ENCODE measurements at regions not wholly inside any gene's neighbourhood (a gene's known extent, or its start where the extent isn't known, plus 50 kb on each side); places are given as distances from the start of the nearest gene placed in this dataset.
"Not testable (repeated sequence)": the region's sequence is repeated elsewhere in the genome, so short reads cannot be mapped to it uniquely, and the experiment has no call there.

DNA sequence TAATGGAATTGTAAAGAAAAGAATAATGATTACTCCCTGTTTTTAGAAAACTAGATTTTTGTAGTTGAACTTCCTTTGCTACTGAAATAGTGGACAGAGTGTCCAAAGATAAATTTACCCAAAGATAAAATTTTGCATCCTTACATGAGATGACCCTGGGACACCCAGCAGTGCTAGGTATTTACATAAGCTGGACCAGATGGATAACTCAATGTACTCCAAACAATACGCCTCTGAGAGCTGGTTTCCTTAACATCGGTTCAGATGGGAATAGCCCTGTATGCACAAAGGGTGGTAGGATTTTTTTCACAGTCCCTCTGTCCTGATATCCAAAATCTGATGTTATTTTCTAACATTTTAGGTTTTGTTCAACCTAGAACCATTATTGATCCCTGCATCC, 432.1 kb upstream of the ID2 start:
- no peak for DNase-seq

DNA sequence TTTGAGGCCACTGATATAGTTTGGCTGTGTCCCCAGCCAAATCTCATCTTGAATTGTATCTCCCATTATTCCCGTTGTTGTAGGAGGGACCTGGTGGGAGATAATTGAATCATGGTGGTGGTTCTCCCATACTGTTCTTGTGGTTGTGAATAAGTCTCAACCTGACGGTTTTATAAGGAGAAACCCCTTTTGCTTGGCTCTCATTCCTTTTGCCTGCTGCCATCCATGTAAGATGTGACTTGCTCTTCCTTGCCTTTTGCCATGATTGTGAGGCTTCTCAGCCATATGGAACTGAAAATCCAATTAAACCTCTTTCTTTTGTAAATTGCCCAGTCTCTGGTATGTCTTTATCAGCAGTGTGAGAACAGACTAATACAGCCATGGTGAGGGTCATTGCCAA, 431.6 kb upstream of the ID2 start:
- DNase-seq: not testable (repeated sequence)

DNA sequence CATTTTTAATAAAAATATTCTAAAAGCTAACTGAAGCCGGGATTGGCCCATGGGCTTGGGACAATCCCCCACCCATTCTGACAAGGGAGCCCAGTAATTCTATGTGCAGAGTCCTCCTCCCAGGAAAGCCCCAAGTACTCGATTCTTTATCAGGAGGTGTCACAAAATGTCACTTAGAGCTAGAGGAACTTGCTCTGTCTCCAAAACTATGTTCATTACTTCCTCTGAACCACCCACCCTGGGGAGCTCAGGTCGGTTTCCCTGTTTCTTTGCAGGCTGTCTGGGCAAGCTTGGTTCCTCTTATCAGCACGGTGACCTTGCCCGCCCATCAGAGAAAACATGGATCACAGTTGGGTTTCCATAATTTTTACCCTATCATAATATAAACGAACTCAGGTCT, 430.6 kb upstream of the ID2 start:
- DNase-seq: no peak

DNA sequence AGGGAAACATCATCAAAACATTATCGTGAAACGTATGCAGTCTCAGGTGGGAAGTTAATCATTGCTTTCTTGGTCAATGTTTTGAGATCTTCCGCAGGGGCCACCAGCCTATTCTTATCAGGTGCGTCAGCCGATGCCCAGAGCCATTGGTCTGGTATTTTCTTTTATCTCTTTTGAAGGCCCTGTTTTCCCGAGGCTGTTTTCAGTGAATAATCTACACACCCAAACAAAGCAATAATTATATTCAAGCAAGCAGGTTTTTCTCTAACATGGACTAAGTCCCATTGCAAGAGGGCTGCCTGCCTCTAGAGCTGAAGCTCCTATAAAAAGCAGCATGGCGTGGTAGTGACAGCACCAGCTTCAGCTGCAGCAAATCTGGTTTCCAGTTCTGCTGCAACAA, 430.0 kb upstream of the ID2 start:
- no peak for DNase-seq

DNA sequence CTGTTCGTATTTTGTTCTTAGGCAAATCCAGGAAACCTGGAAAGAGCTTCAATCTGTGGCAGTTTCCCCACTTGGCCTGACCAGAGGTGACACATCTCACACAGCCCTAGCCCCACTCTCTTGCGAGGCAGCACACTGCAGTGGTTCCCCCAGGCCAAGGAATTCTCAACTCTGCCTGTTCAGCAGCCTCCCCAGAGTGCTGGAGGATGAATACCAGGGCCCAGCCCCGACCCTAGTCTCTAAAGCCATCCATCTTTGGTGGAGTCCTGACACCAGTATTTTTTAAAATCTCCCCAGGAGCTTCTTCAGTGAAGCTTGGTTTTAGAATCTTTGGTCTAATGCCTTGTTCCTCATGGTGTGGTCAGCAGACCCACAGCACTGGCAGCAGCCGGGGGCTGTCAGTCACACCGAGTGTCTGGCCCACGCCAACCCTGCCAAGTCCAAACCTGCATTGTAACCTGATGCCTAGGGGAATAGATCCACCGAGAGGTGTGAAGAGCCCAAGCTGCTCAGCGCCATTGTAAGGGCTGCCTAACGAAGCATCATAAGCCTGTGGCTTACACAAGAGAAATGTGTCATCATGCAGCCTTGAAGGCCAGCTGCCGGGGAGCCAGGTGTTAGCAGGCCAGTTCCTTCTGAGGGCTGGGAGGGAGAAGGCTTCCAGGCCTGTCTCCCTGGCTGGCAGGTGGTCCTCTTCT, 428.7 kb upstream of the ID2 start:
- no peak for DNase-seq

DNA sequence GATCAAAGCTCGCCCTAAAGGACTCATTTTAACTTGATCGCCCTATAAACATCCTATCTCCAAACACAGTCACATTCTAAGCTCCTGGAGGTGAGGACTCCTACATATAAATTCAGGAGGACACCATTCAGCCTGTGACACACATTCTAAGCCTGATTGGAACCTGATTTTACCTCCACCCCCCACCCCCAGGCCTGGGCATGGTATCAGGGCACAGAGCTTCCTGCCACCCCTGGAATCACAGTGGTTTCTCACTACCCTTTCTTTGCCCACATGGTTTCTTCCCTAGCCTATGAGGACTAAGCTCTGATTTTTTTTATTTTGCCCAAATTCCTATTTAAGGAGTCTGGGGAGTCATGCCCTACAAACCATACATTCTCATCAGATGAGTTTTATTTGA, 428.1 kb upstream of the ID2 start:
- no peak for DNase-seq

DNA sequence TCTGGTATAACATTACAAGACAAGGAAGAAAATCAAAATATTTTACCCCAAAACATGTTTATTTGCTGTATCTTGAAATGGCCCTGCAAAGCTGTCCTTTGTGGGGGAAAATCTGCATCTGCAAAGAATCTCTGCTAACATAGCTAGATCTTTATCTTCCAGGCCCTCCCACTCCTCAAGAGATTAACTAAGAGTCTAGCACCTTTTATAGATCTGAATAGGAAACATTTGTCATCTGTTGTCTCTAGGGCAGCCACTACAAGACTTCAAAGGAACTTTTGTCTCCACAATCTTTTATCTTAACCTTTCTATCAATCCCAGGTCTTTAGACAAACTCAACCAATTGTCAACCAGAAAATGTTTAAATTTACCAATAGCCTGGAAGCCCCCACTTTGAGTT, 427.6 kb upstream of the ID2 start:
- not testable (repeated sequence) for DNase-seq

DNA sequence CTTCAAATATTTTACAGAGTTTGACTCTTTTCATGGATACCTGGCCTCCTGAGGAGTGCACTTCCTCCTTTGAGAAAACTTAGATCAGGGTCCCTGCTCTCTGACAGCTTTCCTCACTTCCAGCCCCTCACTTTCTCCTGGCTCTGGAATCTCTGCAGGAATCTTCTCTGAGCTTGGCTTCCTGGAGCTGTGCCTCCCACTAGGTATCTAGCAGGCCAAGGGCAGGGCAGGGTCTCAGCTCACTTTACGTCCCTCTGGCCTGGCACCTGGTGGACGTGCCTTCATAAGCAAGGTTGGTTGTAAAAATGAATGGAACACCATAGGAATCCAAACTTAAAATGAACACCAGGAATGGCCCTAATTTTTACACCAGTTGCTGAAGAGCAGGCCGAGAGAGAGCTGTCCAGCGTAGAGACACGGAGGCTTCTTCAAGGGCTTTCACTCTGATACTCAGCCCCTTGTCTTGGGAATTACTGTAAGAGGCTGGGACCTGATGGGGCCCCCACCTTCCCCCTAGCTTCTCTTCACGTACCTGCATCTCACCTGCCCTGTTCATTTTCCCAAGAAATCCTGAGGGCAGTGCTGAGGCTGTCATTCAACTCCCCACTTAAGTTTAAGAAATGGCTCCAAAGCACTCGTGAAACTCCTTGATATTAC, 426.9 kb upstream of the ID2 start:
- DNase-seq: no peak

DNA sequence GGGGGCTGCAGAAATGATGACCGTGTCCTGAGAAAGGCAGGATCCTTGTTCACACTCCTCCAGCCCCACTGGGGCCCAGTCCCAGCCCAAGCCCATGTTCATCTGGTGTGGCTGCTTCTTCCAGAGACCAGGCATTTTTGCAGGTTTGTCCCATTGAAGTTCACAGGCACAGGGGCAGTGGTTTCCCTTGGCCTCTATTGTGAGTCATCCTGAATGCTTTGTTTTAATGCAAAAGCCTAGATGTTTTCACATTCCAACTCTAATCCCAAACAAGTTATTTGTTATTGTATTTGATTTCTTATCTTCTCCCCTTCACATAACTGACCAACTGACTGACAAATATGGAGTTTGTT, 426.4 kb upstream of the ID2 start:
- no peak for DNase-seq

DNA sequence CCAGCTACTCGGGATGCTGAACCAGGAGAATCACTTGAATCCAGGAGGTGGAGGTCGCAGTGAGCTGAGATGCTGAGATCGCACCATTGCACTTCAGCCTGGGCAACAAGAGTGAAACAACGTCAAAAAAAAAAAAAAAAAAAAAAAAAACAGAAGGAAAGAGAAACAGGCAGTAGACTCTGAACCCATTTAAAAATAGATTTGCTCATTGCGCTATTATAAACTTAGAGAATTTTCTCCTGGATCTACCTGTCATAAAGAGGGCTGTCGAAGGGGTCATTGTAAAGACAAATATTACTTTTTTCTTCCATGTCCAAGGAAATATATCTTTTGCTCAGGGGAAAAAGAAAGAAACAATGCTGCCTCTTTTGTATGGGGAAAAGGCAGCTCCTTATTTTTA, 425.0 kb upstream of the ID2 start:
- no peak for DNase-seq

DNA sequence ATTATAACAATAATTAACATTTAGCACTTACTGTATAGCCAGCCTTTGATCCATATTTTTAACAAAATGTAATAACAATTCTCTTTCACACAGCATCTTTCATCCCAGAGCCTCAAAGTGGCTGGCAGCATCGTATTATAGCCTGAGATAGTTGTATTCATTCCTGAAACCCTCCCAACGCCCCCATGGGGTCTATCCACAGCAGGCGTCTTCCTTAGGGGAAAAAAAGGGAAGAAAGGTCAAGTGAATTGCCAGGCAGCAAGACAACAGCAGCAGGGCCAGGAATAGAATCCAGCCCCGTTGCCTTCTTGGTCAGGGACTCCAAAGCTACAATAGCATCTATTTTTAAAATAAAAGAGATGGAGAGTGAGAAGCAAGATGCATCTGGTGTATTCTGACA, 424.4 kb upstream of the ID2 start:
- DNase-seq: no peak

DNA sequence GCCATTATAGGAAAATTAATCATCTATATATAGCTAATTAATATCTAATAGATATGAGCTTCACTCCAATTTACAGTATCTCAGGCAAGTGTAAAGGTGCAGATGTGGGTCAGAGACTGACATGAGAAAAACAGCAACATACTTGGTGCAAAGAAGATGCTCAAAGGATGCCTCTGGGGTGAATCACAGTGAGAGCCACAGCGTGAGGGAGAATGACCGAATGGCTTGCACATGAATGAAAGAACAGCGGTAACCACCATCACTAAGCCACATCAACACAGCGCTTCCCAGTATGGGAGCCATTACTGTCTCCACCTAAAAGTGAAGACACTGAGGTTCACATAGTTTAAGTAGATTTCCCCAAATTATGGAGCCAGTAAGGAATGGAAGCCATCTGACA, 423.4 kb upstream of the ID2 start:
- no peak for DNase-seq

DNA sequence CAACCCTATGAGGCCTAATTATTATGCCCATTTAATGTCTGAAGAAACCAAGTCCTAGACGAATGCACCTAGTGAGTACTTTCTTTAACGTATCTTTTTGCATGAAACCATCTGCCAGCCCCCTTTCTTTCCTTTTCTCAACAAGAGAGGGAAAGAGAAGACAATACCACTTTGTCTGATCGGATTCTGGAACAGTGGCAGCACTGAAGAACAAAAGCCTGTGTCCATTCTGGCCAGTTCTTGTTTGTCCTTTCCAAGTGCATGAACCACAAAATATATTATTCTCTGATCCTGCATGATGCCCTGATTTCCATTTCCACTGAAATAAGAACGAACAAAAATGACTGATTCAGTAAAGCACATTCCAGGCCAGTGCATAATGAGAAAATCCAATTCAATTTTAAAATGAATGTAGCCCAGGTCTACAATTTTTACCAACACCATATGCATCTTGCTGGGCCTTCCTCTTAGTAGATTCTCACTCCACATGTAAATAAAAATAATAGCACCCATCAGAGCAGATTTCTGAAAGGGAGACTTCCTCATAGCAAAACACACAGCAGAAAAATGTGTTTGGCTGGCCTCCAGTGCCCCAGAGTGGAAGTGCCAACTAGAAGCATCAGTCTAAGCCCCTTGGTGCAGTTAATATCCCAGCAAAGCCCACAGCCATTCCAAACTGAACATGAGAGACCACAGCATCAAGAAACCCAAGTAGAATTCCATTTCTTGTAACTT, 422.6 kb upstream of the ID2 start:
- DNase-seq: peak; percentile 4 to 11

DNA sequence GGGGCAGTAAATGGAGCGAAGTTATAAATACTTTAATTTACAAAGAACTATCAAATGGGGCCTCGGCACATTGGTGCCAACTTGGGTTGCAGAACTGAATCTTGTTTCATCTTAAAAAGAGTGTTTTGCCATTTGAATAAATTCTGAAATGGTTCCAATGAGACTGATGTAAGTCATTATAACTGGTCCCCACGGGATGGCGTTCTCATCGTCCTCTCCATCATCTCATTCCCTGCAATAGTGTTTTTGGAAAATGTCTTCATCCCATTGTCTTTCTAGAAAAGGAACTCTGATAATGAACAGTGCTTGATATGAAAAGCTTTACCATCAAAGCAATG, 422.0 kb upstream of the ID2 start:
- DNase-seq: no peak

DNA sequence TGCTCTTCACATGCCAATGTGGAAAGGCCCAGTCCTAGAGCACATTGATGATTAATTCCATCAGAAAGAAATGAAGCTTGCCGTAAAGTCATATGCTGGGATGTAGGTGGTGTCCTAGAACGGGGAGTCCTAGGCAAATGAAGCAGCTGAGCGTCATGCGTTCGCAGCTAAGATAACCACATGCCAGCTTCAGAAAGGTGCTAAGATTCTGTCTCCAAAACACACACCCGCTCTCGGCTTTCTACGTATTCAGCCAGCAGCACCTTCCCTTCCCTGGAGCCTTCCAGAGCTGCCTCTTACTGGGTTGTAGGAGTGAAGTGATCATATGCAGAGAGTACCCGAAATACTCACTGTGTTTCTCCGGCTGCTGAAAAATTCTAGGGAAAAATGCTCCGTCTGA, 421.6 kb upstream of the ID2 start:
- DNase-seq: no peak

DNA sequence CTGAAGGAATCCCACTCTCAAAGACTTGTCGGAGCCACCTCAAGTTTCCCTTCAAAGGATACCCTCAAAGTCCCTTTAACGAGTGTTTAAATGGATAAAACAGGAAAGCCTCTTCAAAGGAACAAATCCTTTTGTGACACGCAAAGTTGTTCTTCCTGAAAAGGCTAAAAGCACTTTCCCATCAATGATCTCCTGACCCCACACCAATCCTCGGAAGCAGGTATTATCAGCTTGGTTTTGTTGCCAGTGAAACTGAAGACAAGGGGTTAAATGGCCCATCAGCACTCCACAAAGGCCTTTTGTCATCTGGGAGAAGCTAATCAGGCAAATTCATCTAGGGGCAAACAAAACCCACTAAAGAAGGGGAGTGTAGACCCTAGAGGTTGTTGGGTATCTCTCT, 418.0 kb upstream of the ID2 start:
- DNase-seq: no peak

DNA sequence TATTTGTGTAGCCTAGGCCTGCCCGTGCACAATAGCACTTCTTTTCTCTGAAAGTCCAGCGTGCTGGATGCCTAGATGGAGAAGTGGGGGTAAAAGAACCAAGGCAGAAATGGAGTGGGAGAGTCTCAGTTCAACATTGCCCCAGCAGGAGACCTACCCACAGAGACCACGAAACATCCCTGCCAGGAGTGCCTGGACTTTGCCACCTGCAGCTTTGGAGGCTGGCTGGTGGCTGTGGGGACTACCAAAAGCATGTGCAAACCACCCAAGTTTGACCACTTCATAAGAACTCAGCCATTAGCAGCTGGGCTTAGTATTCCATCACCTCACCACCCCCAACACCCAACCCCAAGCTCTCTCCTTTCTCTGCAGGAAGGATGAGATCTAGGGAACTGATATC, 416.9 kb upstream of the ID2 start:
- DNase-seq: no peak

DNA sequence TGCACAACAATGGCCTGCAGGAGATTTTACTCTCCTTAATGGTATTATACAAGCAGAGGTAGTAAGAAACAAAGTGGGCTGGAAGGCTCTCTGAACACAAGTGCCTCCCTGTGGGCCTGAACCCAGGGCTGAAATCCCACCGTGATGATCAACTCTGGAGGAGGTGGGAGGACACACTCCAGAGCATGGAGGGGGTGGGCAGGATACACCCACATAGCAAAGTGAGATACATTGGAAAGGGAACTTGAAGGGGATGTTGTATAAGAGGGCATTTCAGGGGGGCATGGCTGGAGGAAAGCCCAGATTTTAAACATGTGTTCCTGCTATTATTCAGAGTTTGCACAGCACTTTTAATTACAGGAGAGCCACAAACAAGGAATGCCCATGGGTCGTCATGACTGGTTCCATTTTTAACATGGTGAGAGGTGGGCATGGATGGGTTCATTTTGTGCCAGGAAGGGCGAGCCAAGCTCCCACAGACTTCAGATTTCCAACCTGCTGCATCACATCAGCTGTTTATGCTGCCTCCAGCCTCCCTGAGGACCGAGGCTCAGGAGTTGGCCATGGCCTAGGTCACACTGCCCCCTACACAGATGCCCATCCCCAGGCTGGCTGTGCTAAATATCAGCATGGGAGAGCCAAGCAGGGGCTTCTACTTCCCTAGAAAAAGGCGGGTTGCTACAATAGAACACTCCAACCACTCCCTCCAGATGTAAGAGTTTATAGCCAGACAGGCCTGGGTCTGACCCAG, 416.2 kb upstream of the ID2 start:
- DNase-seq: no peak

DNA sequence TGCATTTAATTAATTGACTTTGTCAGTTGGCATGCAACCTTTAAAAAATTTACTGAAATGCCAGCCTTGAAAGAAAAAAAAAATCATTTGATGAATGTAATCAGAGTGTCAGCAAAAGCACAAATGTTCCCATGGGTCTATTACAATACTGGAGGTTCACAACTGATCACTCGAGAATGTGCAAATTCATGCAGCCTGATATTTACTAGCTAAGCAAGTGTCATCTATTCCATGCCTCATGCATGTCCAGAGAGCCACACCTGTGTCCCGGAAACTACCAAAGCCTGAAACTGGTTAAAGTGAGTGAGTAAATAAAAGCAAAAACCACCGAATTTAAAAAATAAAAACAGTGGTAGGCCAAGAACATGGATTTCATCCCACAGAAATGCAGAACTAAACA, 415.3 kb upstream of the ID2 start:
- no peak for DNase-seq

DNA sequence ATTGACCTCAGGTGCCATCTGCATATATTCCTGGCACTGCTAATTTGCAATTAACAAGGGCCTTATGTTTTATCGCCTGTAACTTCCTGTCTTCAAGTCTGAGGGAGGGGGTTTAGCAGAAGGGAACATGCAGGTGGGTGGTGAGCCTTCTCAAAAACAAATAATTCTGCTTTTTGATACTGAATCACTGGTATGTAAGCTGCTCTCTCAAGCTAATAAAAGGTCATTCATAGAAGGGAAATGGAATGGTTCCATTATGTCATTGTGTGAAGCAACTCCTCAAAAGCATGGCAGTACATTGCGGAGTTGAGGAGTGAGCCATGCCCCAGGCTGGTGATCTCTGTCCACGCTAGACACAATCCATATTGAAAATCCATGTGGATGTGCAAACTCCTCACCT, 414.8 kb upstream of the ID2 start:
- no peak for DNase-seq

DNA sequence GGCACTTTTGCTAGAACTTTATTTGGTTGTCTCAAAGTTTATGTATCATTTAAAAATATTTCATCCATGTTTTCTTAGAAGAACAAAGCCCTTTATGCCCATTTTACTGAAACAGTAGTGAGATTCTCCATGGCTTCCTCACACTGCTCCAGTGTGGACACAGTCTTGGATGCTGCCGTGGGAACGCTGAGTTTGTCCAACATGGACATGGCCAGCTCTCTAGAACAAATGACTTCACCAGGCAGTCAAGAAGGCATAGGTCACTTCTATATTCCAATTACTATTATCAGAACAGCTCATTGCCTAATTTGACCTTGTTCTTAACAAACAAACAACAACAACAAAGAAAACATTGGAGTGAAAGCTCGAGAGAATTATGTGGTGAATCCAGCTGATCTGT, 414.1 kb upstream of the ID2 start:
- no peak for DNase-seq

DNA sequence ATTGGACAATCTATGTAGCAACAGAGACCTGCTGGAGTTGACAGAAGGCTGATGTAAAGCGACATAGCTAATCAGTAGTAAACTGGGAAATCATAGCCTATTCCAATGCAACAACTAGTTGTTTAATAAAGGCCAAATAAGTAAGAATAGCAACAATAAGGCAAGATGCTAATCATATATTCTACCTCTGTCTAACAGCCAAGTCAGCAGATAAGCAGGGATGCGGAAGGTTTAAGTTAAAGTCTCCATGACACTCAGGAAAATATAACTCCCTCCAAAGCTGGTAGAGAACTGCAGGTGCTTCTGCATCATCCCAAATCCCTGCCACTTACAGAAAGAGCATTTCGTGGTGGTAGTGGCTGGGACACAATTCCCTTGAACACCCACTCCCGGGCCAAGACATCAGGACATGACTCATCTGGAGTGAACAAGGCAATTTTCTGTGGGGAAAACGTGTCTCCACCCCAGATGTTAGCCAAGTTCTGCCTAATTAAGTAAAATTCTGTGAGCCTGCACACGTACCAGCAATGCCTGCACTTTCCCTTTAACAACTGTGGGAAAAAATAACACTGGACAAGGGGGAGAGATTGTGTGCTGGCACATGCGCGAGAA, 413.6 kb upstream of the ID2 start:
- no peak for DNase-seq

DNA sequence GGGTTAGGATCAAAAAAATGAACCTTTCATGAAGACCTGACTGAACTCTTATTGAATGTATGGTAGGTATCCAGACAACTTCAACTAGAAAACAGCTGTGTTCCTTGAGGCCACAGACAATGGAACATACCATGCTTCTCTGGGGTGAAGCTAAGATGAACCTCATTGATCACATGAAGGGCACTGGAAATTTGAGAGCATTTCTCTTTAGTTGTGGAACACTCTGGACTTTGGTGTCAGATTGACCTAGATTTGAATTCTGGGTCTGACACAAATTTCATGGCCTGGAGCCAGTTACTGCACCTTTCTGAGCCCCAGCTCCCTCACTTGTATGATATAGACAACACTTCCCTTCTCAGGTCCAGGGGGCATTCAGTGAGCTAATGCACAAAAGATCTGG, 411.2 kb upstream of the ID2 start:
- DNase-seq: no peak

DNA sequence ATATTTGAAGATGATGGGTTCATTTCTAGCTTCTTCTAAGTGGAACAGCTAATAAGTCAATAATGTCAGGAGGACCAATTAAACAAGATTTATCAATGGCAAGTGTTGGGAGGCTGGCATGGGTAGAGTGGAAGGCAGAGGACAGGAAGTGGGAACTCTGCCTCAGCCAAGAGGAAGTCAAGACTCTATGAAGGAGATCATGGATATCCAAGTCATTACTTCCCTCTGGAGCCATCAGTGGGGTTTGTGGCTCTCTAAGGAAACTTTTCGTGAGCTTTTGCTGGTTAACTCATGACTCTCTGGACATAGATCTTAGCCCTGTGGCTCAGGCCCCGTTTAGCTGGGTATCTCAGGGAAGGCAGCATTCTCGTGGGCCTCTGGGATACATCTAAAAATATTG, 410.4 kb upstream of the ID2 start:
- DNase-seq: no peak
